Body of pancreas (tissue), 4 donors: ENCODE measurements at regions not wholly inside any gene's neighbourhood (a gene's known extent, or its start where the extent isn't known, plus 50 kb on each side); places are given as distances from the start of the nearest gene placed in this dataset.

Source experiments
- CTCF ChIP-seq, 7 experiments: fragments of 450-650 bp in 4 of 7; fragments of 200-600 bp in 3 of 7; sonication (generic) in 3 of 7; IDR thresholded peaks; one replicate each; pipeline ENCODE4 v1.5.1; 2016 to 2019; ENCODE audit warnings: antibody characterized with exemption in 7 of 7
- POLR2A ChIP-seq, 3 donors: fragments of 450-650 bp; IDR thresholded peaks; one replicate each; pipeline ENCODE4 v1.6.1; 2016; ENCODE audit warnings: antibody characterized with exemption in 3 of 3, mild to moderate bottlenecking in 2 of 3

- TF ChIP-seq CTCF (IDR thresholded peaks at IDR 0.05) = no peak
- TF ChIP-seq POLR2A (IDR thresholded peaks at IDR 0.05) = no peak
Measured at GRCh38 chr2:176821350-176821749, 391.2 kb upstream of the HNRNPA3 start.
